Activated T-cell treated with anti-CD3 and anti-CD28 coated beads, Interleukin-2, amount 50 U/mL, for 4 hours (primary cell): ENCODE measurements at regions not wholly inside any gene's neighbourhood (a gene's known extent, or its start where the extent isn't known, plus 50 kb on each side); places are given as distances from the start of the nearest gene placed in this dataset.
A peak's percentile ranks its signal among the peaks of the same experiment; 100 is the strongest.
"Not testable (repeated sequence)": the region's sequence is repeated elsewhere in the genome, so short reads cannot be mapped to it uniquely, and the experiment has no call there.

Source experiments
- ATAC-seq, 2 donors: fragments of 200-7000 bp; cut with Tn5 transposase; one replicate each; pipeline ENCODE4 v1.10.0; 2021
- DNase-seq: peaks from one replicate; pipeline ENCODE4 v3.0.0-alpha.2; 2020
- H3K27me3 Mint-ChIP-seq: one replicate; pipeline ENCODE4 v1.8.0; 2021; ENCODE audit warnings: low read depth, mixed read lengths
- H3K36me3 Mint-ChIP-seq: one replicate; pipeline ENCODE4 v1.8.0; 2022; ENCODE audit warnings: mixed read lengths; ENCODE audit not compliant: insufficient read depth
- H3K4me1 Mint-ChIP-seq: one replicate; pipeline ENCODE4 v1.8.0; 2021; ENCODE audit warnings: low read depth, mixed read lengths
- H3K4me3 Mint-ChIP-seq: one replicate; pipeline ENCODE4 v1.8.0; 2021; ENCODE audit warnings: mild to moderate bottlenecking, moderate library complexity, mixed read lengths
- H3K9me3 Mint-ChIP-seq: one replicate; pipeline ENCODE4 v1.8.0; 2021; ENCODE audit warnings: mixed read lengths

GRCh38 chr10:62934258-62934657 lies 118.1 kb upstream of the EGR2 start:
- Mint-ChIP-seq H3K9me3 (no peaks in the 10 kb centered on the region), H3K27me3 (peaks cover 13% of the 10 kb centered on the region), H3K4me1 (no peaks in the 10 kb centered on the region), H3K4me3 (no peak overlapping the region), H3K36me3 (no peaks in the 10 kb centered on the region)
- ATAC-seq = no peak
- no peak for DNase-seq

GRCh38 chr10:62928763-62929162 lies 112.6 kb upstream of the EGR2 start:
- DNase-seq, H3K36me3 Mint-ChIP-seq, H3K4me3 Mint-ChIP-seq, H3K4me1 Mint-ChIP-seq, H3K27me3 Mint-ChIP-seq, H3K9me3 Mint-ChIP-seq, ATAC-seq: not testable (repeated sequence)

GRCh38 chr10:62926407-62926806 lies 110.2 kb upstream of the EGR2 start:
- Mint-ChIP-seq H3K36me3 (no peaks in the 10 kb centered on the region), H3K4me3 (no peak overlapping the region), H3K4me1 (no peaks in the 10 kb centered on the region), H3K27me3 (peaks cover 5% of the 10 kb centered on the region), H3K9me3 (no peaks in the 10 kb centered on the region)
- DNase-seq (no peak), ATAC-seq (no peak)

- Mint-ChIP-seq H3K9me3 (no peaks in the 10 kb centered on the region), H3K4me3 (no peak overlapping the region), H3K36me3 (no peaks in the 10 kb centered on the region), H3K27me3 (peaks cover 5% of the 10 kb centered on the region), H3K4me1 (no peaks in the 10 kb centered on the region)
- ATAC-seq = peak in 1 of 2 donors; percentile 67
- DNase-seq = no peak
These were observed 108.2 kb upstream of the EGR2 start for GRCh38 chr10:62924344-62924748.

- no peaks in the 10 kb centered on the region for H3K36me3 Mint-ChIP-seq
- peaks cover 5% of the 10 kb centered on the region for H3K27me3 Mint-ChIP-seq
- no peaks in the 10 kb centered on the region for H3K9me3 Mint-ChIP-seq
- ATAC-seq (no peak), DNase-seq (no peak)
- H3K4me3 Mint-ChIP-seq = no peak overlapping the region
- peaks cover 7% of the 10 kb centered on the region for H3K4me1 Mint-ChIP-seq
These were observed 103.6 kb upstream of the EGR2 start for GRCh38 chr10:62919776-62920175.

- Mint-ChIP-seq H3K9me3 (no peaks in the 10 kb centered on the region), H3K4me3 (no peak overlapping the region), H3K4me1 (peaks cover 7% of the 10 kb centered on the region), H3K27me3 (peaks cover 3% of the 10 kb centered on the region), H3K36me3 (no peaks in the 10 kb centered on the region)
- no peak for DNase-seq
- ATAC-seq = peak in 1 of 2 donors; percentile 35
These were observed 101.5 kb upstream of the EGR2 start for GRCh38 chr10:62917475-62918238.

- H3K4me3 Mint-ChIP-seq = no peak overlapping the region
- no peaks in the 10 kb centered on the region for H3K27me3 Mint-ChIP-seq
These were observed 100.0 kb upstream of the EGR2 start for GRCh38 chr10:62916141-62916603.

GRCh38 chr10:62915158-62915557 lies 99.0 kb upstream of the EGR2 start:
- H3K4me1 Mint-ChIP-seq = peaks cover 7% of the 10 kb centered on the region
- no peak for DNase-seq
- no peak for ATAC-seq
- no peaks in the 10 kb centered on the region for H3K9me3 Mint-ChIP-seq
- H3K27me3 Mint-ChIP-seq = no peaks in the 10 kb centered on the region
- H3K4me3 Mint-ChIP-seq = no peak overlapping the region
- no peaks in the 10 kb centered on the region for H3K36me3 Mint-ChIP-seq

More at GRCh38 chr10:62916141-62916603, 100.0 kb upstream of the EGR2 start:
- no peak for DNase-seq
- no peak for ATAC-seq
- Mint-ChIP-seq H3K36me3 (no peaks in the 10 kb centered on the region), H3K4me1 (peaks cover 7% of the 10 kb centered on the region), H3K9me3 (no peaks in the 10 kb centered on the region)

- H3K9me3 Mint-ChIP-seq = no peaks in the 10 kb centered on the region
- peaks cover 1% of the 10 kb centered on the region for H3K4me1 Mint-ChIP-seq
- H3K4me3 Mint-ChIP-seq = no peak overlapping the region
- H3K27me3 Mint-ChIP-seq = no peaks in the 10 kb centered on the region
- DNase-seq = no peak
- ATAC-seq = no peak
- no peaks in the 10 kb centered on the region for H3K36me3 Mint-ChIP-seq
These were observed 95.9 kb upstream of the EGR2 start for GRCh38 chr10:62912086-62912485.

GRCh38 chr10:62911210-62911963 lies 95.2 kb upstream of the EGR2 start:
- peaks cover under 1% of the 10 kb centered on the region for H3K27me3 Mint-ChIP-seq
- peaks cover 1% of the 10 kb centered on the region for H3K4me1 Mint-ChIP-seq
- H3K36me3 Mint-ChIP-seq = no peaks in the 10 kb centered on the region
- no peak for DNase-seq
- no peak for ATAC-seq
- no peaks in the 10 kb centered on the region for H3K9me3 Mint-ChIP-seq
- H3K4me3 Mint-ChIP-seq = no peak overlapping the region

- ATAC-seq = no peak
- peaks cover 1% of the 10 kb centered on the region for H3K4me1 Mint-ChIP-seq
- H3K27me3 Mint-ChIP-seq = peaks cover 7% of the 10 kb centered on the region
- no peaks in the 10 kb centered on the region for H3K9me3 Mint-ChIP-seq
- DNase-seq = no peak
- H3K36me3 Mint-ChIP-seq = no peaks in the 10 kb centered on the region
- H3K4me3 Mint-ChIP-seq = no peak overlapping the region
These were observed 91.5 kb upstream of the EGR2 start for GRCh38 chr10:62907470-62908212.

- Mint-ChIP-seq H3K4me3 (no peak overlapping the region), H3K9me3 (no peaks in the 10 kb centered on the region), H3K4me1 (peaks cover 1% of the 10 kb centered on the region), H3K36me3 (no peaks in the 10 kb centered on the region), H3K27me3 (peaks cover 7% of the 10 kb centered on the region)
- ATAC-seq (no peak), DNase-seq (no peak)
These were observed 88.2 kb upstream of the EGR2 start for GRCh38 chr10:62904281-62904875.

GRCh38 chr10:62903828-62904227 lies 87.7 kb upstream of the EGR2 start:
- Mint-ChIP-seq H3K9me3 (no peaks in the 10 kb centered on the region), H3K4me1 (peaks cover 1% of the 10 kb centered on the region), H3K27me3 (peaks cover 7% of the 10 kb centered on the region), H3K36me3 (no peaks in the 10 kb centered on the region), H3K4me3 (no peak overlapping the region)
- no peak for DNase-seq
- ATAC-seq = peak in 1 of 2 donors; percentile 41
